HG03159 (cell line): ENCODE measurements at regions not wholly inside any gene's neighbourhood (a gene's known extent, or its start where the extent isn't known, plus 50 kb on each side); places are given as distances from the start of the nearest gene placed in this dataset.
A peak's percentile ranks its signal among the peaks of the same experiment; 100 is the strongest.
"Not testable (repeated sequence)": the region's sequence is repeated elsewhere in the genome, so short reads cannot be mapped to it uniquely, and the experiment has no call there.

Source experiments
- ATAC-seq: cut with Tn5 transposase; IDR thresholded peaks from one replicate; pipeline ENCODE4 v1.9.1; 2021; ENCODE audit warnings: mild to moderate bottlenecking, moderate library complexity; ENCODE audit not compliant: unreplicated experiment

DNA sequence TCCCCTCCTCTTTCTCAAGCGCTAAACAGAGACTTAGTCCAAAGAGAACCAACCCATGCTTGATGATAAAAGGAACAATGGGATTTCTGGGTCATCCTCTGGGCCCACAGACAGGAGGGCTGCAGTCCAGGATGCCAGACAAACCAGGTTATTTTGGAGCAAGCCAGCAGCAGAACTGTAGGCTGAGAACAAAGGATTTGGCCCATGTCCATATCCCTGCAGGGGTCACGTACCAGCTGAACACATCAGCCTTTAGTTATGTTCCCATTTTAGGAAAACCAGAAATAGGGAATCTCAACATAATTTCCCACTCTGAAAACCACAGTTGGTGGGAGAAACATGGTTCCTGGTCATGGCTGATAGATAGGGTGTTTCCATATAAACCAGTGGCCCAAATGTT lies 533.6 kb upstream of the CADM1 start:
- ATAC-seq = no peak

DNA sequence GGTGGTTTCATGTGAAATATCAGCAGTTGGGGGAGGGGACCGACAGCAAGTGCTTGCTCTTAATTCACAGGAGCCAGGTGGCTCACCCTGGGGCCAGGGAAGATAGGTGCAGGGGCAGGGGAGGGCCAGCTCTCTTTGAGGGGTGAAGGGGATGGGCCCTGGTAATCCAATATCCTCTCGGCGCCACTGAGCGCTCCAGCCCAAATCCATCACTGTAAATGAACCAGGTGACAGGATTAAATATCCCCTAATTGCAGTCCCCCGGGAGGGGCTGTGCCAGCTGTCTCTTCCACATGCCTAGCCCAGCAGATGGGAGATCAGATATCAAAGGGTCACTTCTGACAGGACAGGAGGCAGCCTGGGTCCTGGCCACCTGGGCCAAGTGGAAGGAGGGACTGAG lies 531.8 kb upstream of the CADM1 start:
- ATAC-seq = no peak

DNA sequence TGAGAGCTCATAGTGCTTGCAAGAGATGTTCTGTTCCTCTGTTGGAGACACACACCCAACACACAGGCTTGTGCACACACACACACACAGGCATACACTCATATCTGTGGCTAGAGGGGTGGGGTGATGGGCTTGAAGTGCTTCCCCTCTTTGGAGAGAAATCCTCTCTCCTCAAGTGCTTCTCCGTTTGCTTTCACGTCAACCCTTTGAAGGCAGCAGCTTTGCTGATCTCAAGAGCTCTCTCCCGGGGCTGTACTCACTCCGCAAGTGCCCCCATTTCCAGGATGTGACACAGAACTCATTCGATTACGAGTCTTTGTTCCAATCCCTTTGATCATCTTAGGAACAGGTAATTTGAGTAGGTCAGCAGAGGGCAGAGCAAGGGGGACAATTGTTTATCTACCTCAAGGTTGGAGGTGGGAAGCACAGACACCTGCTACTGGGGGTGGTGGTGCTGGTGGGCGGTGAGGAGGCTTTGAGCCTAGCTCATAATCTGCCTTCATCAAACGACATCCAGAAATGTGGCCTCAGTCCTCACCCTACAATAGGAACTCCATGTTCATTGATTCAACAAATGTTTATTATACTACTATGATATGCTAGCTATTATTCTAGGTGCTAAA lies 529.8 kb upstream of the CADM1 start:
- no peak for ATAC-seq

DNA sequence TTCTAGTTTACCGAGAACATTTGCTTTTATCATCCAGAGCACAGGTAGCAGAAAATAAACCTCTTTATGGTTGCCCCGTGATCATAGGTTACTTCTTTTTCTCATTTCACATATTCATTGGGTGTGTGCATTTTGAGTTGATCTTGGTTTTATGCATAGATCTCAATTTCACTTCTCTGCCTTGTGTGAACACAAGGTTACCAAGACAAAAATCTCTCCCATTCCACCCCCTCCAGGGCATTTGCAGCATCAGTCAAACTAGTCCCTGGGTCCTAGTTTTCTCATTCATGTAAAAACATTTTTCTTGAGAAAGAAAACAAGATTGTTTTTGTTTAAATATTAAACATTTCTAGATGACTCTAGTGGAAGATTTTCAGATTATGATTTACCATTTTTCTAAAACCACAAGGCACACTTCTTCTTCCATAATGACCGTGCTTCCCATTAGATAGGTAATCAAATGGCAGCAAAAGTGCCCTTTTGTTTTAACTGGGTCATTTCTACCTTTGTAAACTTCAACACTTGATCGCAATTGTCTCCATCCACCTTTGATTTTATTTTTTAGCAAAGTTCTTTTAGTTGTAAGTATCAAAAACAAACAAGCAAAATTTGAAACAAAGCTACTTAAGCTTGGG lies 526.6 kb upstream of the CADM1 start:
- no peak for ATAC-seq

DNA sequence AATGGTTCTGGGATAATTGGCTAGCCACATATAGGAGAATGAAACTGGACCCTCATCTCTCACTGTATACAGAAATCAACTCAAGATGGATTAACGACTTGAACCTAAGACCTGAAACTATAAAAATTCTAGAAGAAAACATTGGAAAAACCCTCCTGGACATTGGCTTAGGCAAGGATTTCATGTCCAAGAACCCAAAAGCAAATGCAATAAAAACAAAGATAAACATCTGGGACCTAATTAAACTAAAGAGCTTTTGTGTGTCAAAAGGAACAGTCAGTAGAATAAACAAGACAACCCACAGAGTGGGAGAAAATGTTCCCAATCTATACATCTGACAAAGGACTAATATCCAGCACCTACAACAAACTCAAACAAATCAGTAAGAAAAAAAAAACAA lies 524.3 kb upstream of the CADM1 start:
- ATAC-seq = not testable (repeated sequence)

DNA sequence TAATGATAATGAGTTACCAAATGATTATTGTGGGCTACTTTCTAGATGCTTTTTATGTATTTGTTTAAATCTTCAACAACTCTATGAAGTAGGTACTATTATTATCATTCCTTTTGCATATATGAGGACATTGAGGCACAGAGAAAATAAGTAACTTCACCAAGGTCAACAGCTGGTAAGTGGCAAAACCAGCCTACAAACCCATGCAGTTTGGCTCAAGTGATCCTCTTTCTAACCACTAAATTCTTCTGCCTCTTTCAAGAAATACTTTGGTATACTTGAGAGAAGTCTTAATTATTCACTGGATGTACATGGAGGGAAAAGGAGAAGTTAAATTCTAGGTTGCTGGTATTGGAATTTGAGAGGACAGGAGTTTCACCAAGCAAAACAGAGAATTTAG lies 495.2 kb upstream of the CADM1 start:
- ATAC-seq = no peak

DNA sequence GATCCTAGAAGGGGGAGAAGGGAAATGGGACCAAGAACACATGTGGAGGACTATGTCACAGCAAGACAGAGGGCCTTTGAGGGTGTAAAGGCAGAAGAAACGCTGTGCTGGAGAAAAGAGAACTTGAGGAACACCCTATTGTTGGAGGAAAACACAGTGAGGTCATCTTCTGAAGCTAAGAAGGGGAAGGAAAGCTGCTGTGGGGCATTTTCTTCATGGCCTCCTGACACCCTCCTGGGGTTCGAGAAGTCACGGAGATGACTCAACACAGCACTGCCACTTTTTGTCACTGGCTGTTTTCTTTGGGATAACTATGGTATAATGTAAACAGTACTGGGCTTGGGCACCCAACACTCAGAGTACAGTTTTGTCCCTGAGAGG lies 492.6 kb upstream of the CADM1 start:
- peak; percentile 21 for ATAC-seq

DNA sequence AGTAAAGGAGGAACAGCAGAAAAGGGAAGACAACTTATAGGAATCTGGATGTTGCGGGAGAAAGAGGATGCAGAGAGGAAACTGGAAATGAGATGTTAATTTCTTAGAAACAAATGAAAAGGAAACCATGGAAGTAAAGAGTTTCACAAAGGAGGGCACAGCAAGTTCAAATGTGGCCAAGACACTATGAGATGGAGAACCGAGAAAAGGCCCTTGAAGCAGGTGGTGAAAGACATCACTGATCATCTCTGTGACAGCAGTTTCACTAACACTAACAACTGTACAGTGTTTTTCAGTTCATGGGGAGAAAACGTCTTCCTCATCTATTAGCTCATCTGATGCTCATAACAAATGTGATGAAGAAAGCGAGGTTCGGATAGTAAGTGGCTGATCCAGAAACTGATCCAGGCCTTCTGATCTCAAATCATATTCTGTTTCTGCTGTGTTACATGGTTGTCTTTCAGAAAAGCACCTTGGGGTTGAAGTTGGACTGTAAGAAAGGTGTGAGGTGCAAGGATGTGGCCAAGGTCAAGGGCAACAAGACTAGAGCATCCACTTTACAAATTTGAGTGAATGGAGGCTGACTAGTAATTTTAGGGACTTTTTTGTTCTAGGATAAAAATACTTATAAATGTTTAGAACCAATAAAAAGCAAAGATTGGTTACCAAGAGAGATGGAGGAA lies 492.1 kb upstream of the CADM1 start:
- ATAC-seq = peak; percentile 97

DNA sequence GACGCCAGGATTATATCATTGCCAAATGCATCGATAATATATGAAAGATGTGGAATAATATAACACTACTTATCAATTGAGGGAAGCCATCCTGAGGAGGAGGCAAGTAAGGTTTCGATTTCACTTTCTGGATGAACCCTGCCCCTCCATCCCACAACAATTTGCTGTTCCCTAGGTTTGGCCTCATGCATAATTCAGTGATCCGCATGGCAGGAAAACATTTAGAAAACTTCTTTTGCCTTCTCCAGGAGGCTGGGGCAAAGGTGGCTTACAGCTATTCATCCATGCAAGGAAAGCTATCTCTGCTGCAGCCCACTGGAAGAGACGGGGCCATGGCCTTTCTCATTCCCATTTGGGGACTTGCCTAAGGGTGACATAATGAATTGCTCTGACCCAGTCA lies 489.4 kb upstream of the CADM1 start:
- ATAC-seq = no peak

DNA sequence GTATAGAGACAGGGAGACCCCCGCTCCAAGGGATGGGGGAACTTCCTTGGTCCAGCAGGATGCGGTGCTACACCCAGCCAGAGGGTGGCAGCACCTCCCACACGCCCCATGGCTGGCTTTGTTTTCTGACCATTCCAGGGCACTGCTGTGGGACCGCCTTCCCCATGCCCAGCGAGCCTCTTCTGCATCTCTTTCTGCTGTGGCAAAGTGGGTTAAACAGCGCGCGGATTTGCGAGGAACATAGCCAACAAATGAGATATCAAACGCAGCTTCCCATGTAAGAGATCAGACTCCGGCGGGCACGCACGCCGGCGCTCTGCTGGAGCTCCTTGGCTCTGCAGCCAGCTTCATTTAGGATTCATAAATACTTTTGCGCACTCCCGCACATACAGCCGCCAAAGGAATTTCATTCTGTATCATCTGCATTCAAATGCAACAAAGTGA lies 485.8 kb upstream of the CADM1 start:
- ATAC-seq = no peak

DNA sequence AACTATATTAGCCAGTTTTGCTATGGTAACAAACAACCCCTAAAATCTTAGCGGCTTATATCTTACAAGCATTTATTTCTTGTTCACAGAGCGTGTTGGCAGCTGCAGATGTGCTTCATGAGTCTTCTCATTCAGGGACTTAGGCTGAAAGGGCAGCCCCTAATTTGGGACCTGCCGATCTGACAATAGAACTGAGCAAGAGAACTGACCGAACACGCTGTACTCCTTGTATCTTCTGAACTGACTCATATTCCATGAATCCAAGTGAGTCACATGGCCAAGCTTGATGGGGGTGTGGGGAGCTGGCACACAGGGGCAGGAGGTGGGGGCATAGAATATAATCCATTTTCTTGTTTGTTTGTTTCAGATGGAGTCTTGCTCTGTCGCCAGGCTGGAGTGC lies 481.7 kb upstream of the CADM1 start:
- ATAC-seq = no peak

DNA sequence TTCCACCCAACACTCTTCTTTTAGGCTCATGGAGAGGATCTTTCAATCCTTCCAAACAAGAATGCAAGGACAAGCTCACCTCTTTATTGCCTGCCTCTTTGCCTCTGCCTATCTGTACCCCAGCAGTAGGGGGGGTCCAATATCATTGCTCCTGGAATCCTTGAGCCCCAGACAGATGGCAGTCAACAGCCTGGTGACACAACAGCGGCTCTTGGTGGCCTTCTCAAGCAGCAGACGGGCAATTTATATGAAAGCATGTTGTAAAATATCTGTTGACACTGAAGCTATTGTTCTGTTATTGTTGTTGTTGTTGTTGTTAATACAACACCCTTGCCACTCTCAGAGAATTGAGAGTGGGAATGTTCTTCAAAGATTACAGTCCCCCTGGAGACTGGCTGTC lies 480.0 kb upstream of the CADM1 start:
- ATAC-seq = no peak

DNA sequence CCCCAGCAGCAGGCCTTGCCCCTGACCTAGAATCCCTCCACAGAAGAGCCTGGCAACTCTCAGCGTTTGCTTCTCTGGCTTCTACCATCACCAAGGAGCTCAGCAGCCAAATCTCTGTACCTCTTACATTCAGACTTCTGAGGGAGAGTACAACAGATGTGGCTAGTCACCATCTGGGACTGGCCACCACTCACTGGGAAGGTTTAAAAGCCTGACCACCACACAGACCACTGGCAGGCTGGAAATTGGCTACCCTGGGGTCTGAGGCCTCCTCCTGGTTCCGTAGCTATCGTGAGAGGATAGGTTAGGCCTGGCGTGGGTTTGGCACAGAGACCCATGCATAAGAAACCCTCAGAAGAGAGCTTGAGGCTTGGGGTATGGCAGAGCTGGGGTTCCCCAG lies 478.5 kb upstream of the CADM1 start:
- ATAC-seq = no peak

DNA sequence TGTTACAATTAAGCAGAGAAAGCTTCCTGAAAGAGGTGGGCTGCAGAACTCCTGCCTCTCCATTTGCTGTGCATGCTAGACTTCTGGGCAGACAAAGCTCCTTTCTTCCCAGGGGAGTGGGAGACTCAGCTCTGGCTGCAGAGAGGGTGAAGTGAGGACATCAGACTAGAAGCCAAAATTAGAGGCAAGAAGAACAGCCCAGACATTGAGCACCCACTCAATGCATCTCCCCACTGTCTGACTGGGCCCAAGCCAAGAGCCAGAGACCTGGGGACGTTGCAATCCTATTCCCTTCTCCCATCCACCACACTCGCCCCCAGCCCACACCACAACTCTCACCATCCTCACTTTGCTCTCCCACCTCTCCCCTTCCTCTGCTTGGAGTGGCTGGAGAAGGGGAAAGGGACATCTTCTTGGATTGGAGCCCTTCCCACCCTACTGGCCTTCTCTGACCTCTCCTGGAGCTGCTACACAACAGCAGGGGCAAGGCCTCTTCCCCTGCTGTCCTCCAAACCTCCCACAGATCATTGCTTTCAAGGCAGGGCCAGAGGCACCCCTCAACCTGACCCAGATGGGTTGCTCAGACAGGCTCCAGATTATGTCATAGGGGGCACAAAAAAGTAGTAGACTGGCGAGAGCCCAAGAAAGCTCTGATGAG lies 477.7 kb upstream of the CADM1 start:
- no peak for ATAC-seq

DNA sequence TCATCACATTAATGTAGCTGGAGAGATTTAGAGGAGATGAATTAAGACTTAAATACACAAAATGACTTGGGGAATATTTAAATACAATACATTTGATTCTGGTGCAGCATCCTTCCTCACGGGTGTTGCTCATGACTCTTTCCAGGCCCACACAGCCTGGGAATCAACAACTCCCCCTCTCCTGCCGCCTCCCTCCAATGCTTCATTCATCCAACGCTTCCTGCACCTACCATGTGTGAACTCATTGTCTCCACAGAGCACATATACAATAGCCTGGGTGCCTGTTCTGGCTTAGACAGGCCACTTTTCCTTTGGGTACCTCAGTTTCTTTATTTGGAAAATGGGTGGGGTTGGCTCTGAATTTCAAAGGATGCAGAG lies 476.9 kb upstream of the CADM1 start:
- no peak for ATAC-seq

DNA sequence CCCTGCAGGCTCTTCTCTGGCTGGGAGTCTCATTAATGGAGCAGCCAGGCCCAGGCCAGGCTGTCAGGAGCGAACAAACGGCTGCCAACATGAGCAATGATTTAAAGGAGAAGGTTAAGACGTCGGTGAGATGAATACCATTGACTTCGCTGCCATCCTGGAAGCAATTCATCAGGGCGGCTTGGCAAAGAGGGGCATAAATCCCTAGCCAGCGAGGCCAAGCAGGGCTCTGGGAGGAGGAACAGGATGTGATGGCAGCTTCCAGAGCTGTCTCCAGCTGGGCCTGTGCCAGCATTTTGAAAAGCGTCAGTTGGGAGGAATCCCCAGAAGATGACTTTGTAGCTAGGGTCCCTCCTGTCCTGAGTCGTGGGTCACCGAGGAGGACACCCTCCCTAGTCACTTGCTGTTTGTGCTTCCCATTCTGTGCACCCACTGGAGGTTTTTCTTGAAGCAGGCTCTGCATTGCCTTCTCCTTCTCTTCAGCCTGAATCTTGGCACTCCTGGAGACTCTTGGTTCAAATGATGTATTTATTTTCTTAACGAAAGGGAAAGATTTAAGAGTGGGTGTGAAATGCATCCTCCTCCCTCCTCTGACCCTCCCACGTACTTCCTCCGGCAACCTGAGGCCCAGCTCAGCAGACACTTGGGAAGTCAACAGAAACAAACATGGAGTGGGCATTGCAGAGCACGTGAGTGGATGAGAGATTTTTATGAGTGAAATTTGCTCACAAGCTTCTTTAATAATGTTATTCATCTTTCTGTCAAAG lies 476.3 kb upstream of the CADM1 start:
- ATAC-seq = no peak

DNA sequence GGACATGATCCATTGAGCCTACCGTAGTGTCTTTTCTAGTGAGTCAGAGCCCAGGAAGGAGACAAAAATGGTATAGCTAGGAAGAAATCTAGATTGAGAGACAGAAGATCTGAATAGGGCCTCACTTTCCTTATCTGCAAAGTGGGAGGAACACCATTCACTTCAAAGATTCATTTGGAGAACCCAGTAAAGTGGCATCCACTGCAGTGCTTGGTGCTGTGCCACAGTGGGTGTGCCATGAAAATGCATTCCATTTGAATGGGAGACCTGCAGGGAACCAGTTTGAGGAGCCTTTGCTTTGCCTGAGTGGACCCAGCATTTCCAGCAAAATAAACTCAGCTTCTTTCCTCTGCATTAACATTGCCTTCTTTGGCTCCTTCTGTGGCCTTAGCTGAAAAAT lies 470.5 kb upstream of the CADM1 start:
- ATAC-seq = no peak

DNA sequence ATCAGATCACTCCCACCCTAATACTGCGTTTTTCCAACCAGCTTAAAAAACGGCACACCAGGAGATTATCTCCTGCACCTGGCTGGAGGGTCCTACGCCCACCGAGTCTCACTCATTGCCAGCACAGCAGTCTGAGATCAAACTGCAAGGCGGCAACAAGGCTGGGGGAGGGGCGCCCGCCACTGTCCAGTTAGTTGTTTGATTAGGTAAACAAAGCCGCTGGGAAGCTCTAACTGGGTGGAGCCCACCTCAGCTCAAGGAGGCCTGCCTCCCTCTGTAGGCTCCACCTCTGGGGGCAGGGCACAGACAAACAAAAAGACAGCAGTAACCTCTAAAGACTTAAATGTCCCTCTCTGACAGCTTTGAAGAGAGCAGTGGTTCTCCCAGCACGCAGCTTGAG lies 463.0 kb upstream of the CADM1 start:
- ATAC-seq = not testable (repeated sequence)

DNA sequence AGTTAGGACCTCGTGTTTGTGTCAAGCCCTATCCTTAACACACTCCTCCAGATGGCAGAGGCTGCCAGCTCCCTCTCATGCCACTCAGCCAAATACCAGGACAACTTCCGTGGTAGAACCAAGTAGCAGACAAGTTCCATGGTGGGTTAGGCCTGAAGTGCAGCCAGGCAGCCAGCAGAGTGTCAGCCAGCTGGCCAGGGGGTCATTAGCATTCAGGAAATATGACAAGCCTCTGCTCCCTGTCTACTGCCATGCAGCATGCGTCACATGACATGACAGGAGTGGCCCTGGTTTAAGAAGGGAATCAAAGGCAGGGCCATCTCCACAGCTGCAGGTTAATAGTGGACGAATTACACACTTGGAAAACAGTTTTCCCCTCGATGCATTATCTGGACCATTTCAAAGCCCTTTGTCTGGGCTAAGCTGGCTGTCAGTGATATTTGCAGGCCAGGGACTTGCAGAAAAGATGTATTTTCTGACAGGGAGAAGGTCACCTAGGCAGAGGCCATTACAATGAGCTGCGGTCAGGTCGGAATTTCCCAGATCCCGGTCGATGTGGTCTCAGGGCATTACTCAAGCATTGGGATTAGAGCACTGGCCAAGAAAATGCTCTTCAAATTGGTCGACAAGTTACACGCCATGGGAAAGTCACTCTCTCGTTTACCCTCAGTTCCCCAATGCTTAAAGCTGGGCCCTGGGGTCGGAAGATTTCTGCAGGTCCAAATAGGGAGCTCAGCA lies 461.7 kb upstream of the CADM1 start:
- ATAC-seq = no peak

DNA sequence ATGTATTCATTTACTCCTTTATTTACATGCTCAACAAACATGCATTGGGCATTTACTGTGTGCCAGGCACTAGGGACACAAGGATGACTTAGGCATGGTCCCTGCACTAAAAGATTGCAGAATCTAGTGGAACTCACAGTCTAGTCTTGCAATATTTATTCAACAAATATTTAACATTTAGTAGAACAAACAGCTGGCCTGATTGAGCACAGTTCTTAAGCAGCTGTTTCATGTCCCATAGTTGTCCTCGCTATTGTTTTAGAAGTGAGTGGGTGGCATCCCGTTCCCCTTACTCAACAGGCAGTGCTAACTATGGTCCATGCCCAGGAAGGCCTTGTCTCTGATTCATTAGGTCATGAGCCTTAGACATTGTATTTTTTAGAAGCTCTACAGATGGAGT lies 459.9 kb upstream of the CADM1 start:
- ATAC-seq = no peak

DNA sequence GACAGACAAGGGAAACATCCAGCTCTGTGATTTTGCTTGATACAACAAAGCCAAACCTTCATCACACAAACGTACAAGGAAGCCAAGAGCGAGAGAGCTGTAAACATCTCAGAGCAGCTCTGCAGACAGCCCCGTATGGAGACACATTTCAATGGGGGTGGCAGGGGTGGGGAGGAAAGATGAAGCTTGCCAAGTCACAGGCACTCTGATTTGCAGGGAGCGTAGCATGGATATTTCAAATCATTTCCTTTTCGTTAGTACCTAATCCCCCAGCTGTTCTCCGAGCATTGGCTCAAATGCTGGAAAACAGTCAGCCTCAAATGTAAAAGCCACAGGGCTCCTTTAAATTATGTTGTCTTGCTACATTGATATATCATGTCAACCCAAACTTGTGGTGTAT lies 458.9 kb upstream of the CADM1 start:
- no peak for ATAC-seq
